SK-N-SH (cell line): ENCODE measurements at regions not wholly inside any gene's neighbourhood (a gene's known extent, or its start where the extent isn't known, plus 50 kb on each side); places are given as distances from the start of the nearest gene placed in this dataset.

Source experiments
- CTCF ChIA-PET: fragments of 300-600, 350-600 bp; formaldehyde crosslinking; extraction: SDS; loops from one replicate; lab custom pipeline; 2021; lab: Yijun Ruan, JAX
- POLR2A ChIA-PET: fragments of 350-600 bp; sonication (Branson Sonifier 250); formaldehyde crosslinking; extraction: SDS; loops from one replicate; lab custom pipeline; 2020; ENCODE audit warnings: antibody characterized with exemption, inconsistent platforms; lab: Yijun Ruan, JAX
- DNase-seq: peaks from one replicate; pipeline ENCODE4 v3.0.0; 2012
- H2AFZ ChIP-seq: fragments of 200-600 bp; sonication (generic); 2 replicates; pipeline ENCODE4 v1.8.1; 2016; ENCODE audit warnings: antibody characterized with exemption, mild to moderate bottlenecking, low read depth
- H3F3A ChIP-seq: fragments of 200-600 bp; sonication (generic); replicated peaks from 2 replicates; pipeline ENCODE3; 2016; ENCODE audit warnings: antibody characterized with exemption, mild to moderate bottlenecking; ENCODE audit not compliant: insufficient read depth
- H3K27ac ChIP-seq, 2 experiments: fragments of 200-500 bp in 1 of 2; fragments of 200-600 bp in 1 of 2; sonication (Bioruptor generic) in 1 of 2; sonication (generic), shearing (Covaris generic) in 1 of 2; 2 replicates each; pipeline versions ENCODE4 v1.5.1 to v1.6.1; 2014 to 2016; ENCODE audit warnings: low read depth in 2 of 2, inconsistent platforms in 1 of 2, low read length in 1 of 2, mild to moderate bottlenecking in 1 of 2, mixed read lengths in 1 of 2
- H3K27me3 ChIP-seq: fragments of 200-600 bp; sonication (generic), shearing (Covaris generic); 2 replicates; pipeline ENCODE4 v1.6.1; 2016; ENCODE audit warnings: mixed run types; ENCODE audit not compliant: insufficient read depth
- H3K36me3 ChIP-seq, 2 experiments: fragments of 200-500 bp in 1 of 2; fragments of 200-600 bp in 1 of 2; sonication (Bioruptor generic) in 1 of 2; sonication (generic) in 1 of 2; replicated peaks in 1 of 2; 2 replicates each; pipeline versions ENCODE3 to v1.5.1; 2014 to 2016; ENCODE audit warnings: low read length in 1 of 2, mild to moderate bottlenecking in 1 of 2; ENCODE audit not compliant: insufficient read depth in 2 of 2, control insufficient read depth in 1 of 2
- H3K4me1 ChIP-seq, 2 experiments: fragments of 200-500 bp in 1 of 2; fragments of 200-600 bp in 1 of 2; sonication (Bioruptor generic) in 1 of 2; sonication (generic), shearing (Covaris generic) in 1 of 2; 2 replicates each; pipeline versions ENCODE4 v1.5.1 to v1.6.1; 2014 to 2016; ENCODE audit warnings: low read depth in 1 of 2, low read length in 1 of 2, mixed run types in 1 of 2; ENCODE audit not compliant: insufficient read depth in 2 of 2, control insufficient read depth in 1 of 2
- H3K4me2 ChIP-seq: fragments of 200-600 bp; sonication (generic), shearing (Covaris generic); 2 replicates; pipeline ENCODE4 v1.6.1; 2017; ENCODE audit warnings: mixed run types
- H3K4me3 ChIP-seq, 2 experiments: fragments of 200-500 bp in 1 of 2; fragments of 200-600 bp in 1 of 2; sonication (Bioruptor generic) in 1 of 2; sonication (generic), shearing (Covaris generic) in 1 of 2; 2 replicates each; pipeline versions ENCODE4 v1.5.1 to v1.8.1; 2014 to 2016; ENCODE audit warnings: low read depth in 2 of 2, inconsistent platforms in 1 of 2, low read length in 1 of 2, mild to moderate bottlenecking in 1 of 2, mixed read lengths in 1 of 2, moderate library complexity in 1 of 2
- H3K79me2 ChIP-seq: fragments of 200-600 bp; sonication (generic); 2 replicates; pipeline ENCODE4 v1.8.1; 2017; ENCODE audit warnings: mild to moderate bottlenecking; ENCODE audit not compliant: insufficient read depth
- H3K9ac ChIP-seq: fragments of 200-600 bp; sonication (generic); 2 replicates; pipeline ENCODE4 v1.6.1; 2017; ENCODE audit warnings: mixed run types
- H3K9me2 ChIP-seq: fragments of 200-600 bp; sonication (generic); 2 replicates; pipeline ENCODE4 v1.6.1; 2017; ENCODE audit warnings: mixed run types
- H3K9me3 ChIP-seq: fragments of 200-600 bp; sonication (generic); 2 replicates; pipeline ENCODE4 v1.6.1; 2017; ENCODE audit warnings: mixed run types, mild to moderate bottlenecking, moderate library complexity
- H4K20me1 ChIP-seq: fragments of 200-600 bp; sonication (generic); 2 replicates; pipeline ENCODE4 v1.6.1; 2017; ENCODE audit warnings: mild to moderate bottlenecking, mixed run types; ENCODE audit not compliant: insufficient read depth
- CHD2 ChIP-seq: fragments of 150-350 bp; IDR thresholded peaks from 2 replicates; pipeline ENCODE4 v1.6.1; 2018; ENCODE audit warnings: low read length; ENCODE audit not compliant: partially characterized antibody
- CTCF ChIP-seq: fragments of 200-600 bp; sonication (generic); IDR thresholded peaks from 2 replicates; pipeline ENCODE4 v1.6.1; 2017; ENCODE audit warnings: antibody characterized with exemption, mild to moderate bottlenecking, moderate library complexity
- EP300 ChIP-seq, 2 experiments: IDR thresholded peaks; 2 replicates each; pipeline versions ENCODE4 v1.4.0 to v1.6.1; 2012; ENCODE audit warnings: borderline replicate concordance in 1 of 2, low read depth in 1 of 2, low read length in 1 of 2
- EZH2phosphoT487 ChIP-seq: fragments of 200-600 bp; sonication (generic); IDR thresholded peaks from 2 replicates; pipeline ENCODE4 v1.6.1; 2017; ENCODE audit warnings: low read depth, mixed run types, mild to moderate bottlenecking, antibody characterized with exemption, moderate library complexity, borderline replicate concordance
- FOXJ3 ChIP-seq: sonication (generic); formaldehyde crosslinking; IDR thresholded peaks from 2 replicates; pipeline ENCODE4 v1.5.1; 2020; ENCODE audit warnings: mild to moderate bottlenecking, missing genetic modification reagents
- IRF3 ChIP-seq: fragments of 150-350 bp; IDR thresholded peaks from 2 replicates; pipeline ENCODE4 v1.6.1; 2016; ENCODE audit warnings: mild to moderate bottlenecking, low read depth, low read length
- MEF2A ChIP-seq: IDR thresholded peaks from 2 replicates; pipeline ENCODE4 v1.4.0; 2012; ENCODE audit warnings: low read depth, borderline replicate concordance
- POLR2AphosphoS5 ChIP-seq: IDR thresholded peaks from 2 replicates; pipeline ENCODE4 v1.6.1; 2012; ENCODE audit warnings: low read depth, low read length
- RFX5 ChIP-seq: IDR thresholded peaks from 2 replicates; pipeline ENCODE4 v1.6.1; 2012; ENCODE audit warnings: mild to moderate bottlenecking, improper control_type of control experiment, low read length
- TAF1 ChIP-seq: IDR thresholded peaks from 2 replicates; pipeline ENCODE4 v1.6.1; 2012; ENCODE audit warnings: low read depth, mild to moderate bottlenecking, low read length, moderate library complexity, borderline replicate concordance
- TCF12 ChIP-seq: IDR thresholded peaks from 2 replicates; pipeline ENCODE4 v1.4.0; 2012
- TEAD4 ChIP-seq: IDR thresholded peaks from 2 replicates; pipeline ENCODE4 v1.4.0; 2012; ENCODE audit warnings: mild to moderate bottlenecking, borderline replicate concordance; ENCODE audit not compliant: insufficient read depth
- WGBS: methylation state at CpG from one replicate; pipeline ENCODE4 v1.1.6; 2017; ENCODE audit warnings: low lambda C conversion rate; 5-methylcytosine and 5-hydroxymethylcytosine counted together
- TF ChIP-seq, protein P1 (sequence below): IDR thresholded peaks from 2 replicates; pipeline ENCODE4 v1.4.0; 2012; ENCODE audit warnings: low read depth

DNA sequence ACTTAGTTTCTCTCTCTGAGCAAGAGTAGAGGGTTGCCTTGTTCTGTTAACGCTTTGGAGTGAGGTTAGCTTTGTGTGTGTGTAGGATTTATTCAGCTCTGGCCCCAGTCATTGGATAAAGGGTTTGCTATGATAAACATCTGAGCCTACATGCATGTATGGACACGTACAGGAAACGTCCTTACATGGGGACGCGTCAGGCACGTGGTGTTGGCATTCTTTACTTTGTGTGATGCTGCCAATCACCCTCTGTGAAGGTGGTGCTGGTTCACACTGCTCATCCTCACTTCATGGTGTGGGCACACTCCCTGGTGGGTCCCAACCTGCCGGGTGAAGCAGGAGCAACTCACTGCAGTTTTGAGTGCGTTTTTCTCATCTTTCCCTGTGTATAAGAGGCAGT, 53.4 kb upstream of the CD93 start:
- ChIA-PET POLR2A (no interaction called here), CTCF (no interaction called here)
- H3K4me2 ChIP-seq, result no peak overlapping the region
- H2AFZ ChIP-seq, result no peak overlapping the region
- no peaks in the 10 kb centered on the region for H3K9me2 ChIP-seq
- 51% methylated on average over 7 of the region's 8 CpGs for WGBS
- no peak for DNase-seq
- no peaks in the 10 kb centered on the region for H4K20me1 ChIP-seq
- TF ChIP-seq MEF2A (no peak), POLR2AphosphoS5 (no peak), CTCF (no peak), EZH2phosphoT487 (no peak), RFX5 (no peak), EP300 (IDR thresholded peaks at IDR 0.05; ENCODE audit: borderline replicate concordance in 1 of 2, low read depth in 1 of 2, low read length in 1 of 2) (no peak), FOXJ3 (CRISPR knock-in tag) (no peak), TEAD4 (no peak)
- TF ChIP-seq, protein P1, sequence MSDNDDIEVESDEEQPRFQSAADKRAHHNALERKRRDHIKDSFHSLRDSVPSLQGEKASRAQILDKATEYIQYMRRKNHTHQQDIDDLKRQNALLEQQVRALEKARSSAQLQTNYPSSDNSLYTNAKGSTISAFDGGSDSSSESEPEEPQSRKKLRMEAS, result no peak
- H3K27ac ChIP-seq, result no peak overlapping the region
- no peaks in the 10 kb centered on the region for H3K79me2 ChIP-seq
- H3F3A ChIP-seq, result peaks cover 8% of the 10 kb centered on the region
- no peaks in the 10 kb centered on the region for H3K36me3 ChIP-seq
- no peaks in the 10 kb centered on the region for H3K27me3 ChIP-seq
- no peak overlapping the region for H3K4me3 ChIP-seq
- no peak overlapping the region for H3K9ac ChIP-seq
- peaks cover 0 to 10% of the 10 kb centered on the region in 2 experiments; a peak in 1 of 4 replicates for H3K4me1 ChIP-seq
- H3K9me3 ChIP-seq, result no peaks in the 10 kb centered on the region

- TF ChIP-seq TCF12, result no peak
- WGBS, result 60% methylated on average over 3 of the region's 3 CpGs
- Histone ChIP-seq H3K4me1 (peaks cover 0 to 10% of the 10 kb centered on the region in 2 experiments; a peak in 1 of 4 replicates), H4K20me1 (no peaks in the 10 kb centered on the region), H3K79me2 (no peaks in the 10 kb centered on the region), H3K4me2 (no peak overlapping the region), H3K9me3 (no peaks in the 10 kb centered on the region), H3K27me3 (no peaks in the 10 kb centered on the region), H3K36me3 (no peaks in the 10 kb centered on the region), H3F3A (peaks cover 8% of the 10 kb centered on the region), H3K9me2 (no peaks in the 10 kb centered on the region), H3K27ac (no peak overlapping the region), H2AFZ (no peak overlapping the region), H3K4me3 (no peak overlapping the region), H3K9ac (no peak overlapping the region)
- POLR2A ChIA-PET, result no interaction called here
- no peak for DNase-seq
- CTCF ChIA-PET, result no interaction called here
Measured at GRCh38 chr20:23138682-23139081, 52.6 kb upstream of the CD93 start.

- no peaks in the 10 kb centered on the region for H3K27me3 ChIP-seq
- H3K27ac ChIP-seq, result no peak overlapping the region
- POLR2A ChIA-PET, result no interaction called here
- no peak for TF ChIP-seq IRF3
- no peak for TF ChIP-seq FOXJ3 (CRISPR knock-in tag)
- TF ChIP-seq CHD2, result no peak
- no peak for TF ChIP-seq TAF1
- TF ChIP-seq, all 33 proteins: peak for 0
- no peak overlapping the region for H3K4me2 ChIP-seq
- H3K9me3 ChIP-seq, result no peaks in the 10 kb centered on the region
- WGBS, result 44% methylated on average over 3 of the region's 3 CpGs
- no peaks in the 10 kb centered on the region for H4K20me1 ChIP-seq
- H3K79me2 ChIP-seq, result no peaks in the 10 kb centered on the region
- H3K9me2 ChIP-seq, result no peaks in the 10 kb centered on the region
- H3K36me3 ChIP-seq, result no peaks in the 10 kb centered on the region
- H2AFZ ChIP-seq, result no peak overlapping the region
- CTCF ChIA-PET, result no interaction called here
- no peak for DNase-seq
- H3K9ac ChIP-seq, result no peak overlapping the region
- H3K4me3 ChIP-seq, result no peak overlapping the region
- H3F3A ChIP-seq, result peaks cover 8% of the 10 kb centered on the region
- peaks cover 0 to 10% of the 10 kb centered on the region in 2 experiments; a peak in 1 of 4 replicates for H3K4me1 ChIP-seq
Measured at GRCh38 chr20:23138226-23138625, 52.1 kb upstream of the CD93 start.
